HepG2 (cell line): ENCODE measurements at regions not wholly inside any gene's neighbourhood (a gene's known extent, or its start where the extent isn't known, plus 50 kb on each side); places are given as distances from the start of the nearest gene placed in this dataset.

Experiments used
- ATAC-seq: fragments of 200-7000 bp; cut with Tn5 transposase; 3 replicates; pipeline ENCODE4 v1.9.1; 2020; ENCODE audit warnings: mild to moderate bottlenecking, moderate library complexity
- BruUV-seq: library from RNA; stranded (reverse); fragments of 400-500 nt; replicated peaks from 2 replicates; lab custom pipeline; 2021; lab: Mats Ljungman, UMichigan
- CTCF ChIA-PET: fragments of 300-600 bp; formaldehyde crosslinking; extraction: SDS; loops from one replicate; lab custom pipeline; 2021; ENCODE audit warnings: low total read pairs, inconsistent platforms, low intra/inter-chr PET ratio; lab: Yijun Ruan, JAX
- POLR2A ChIA-PET: fragments of 350-600 bp; sonication (Branson Sonifier 250); formaldehyde crosslinking; loops from one replicate; lab custom pipeline; 2020; ENCODE audit warnings: antibody characterized with exemption, inconsistent platforms; lab: Yijun Ruan, JAX
- DNase-seq: peaks from one replicate; pipeline ENCODE4 v3.0.0-alpha.2; 2015; ENCODE audit warnings: low spot score
- FAIRE-seq: peaks from 3 replicates; lab custom pipeline; 2011; peaks lifted over from hg19 to GRCh38; lab: Jason Lieb, UNC
- H2AFZ ChIP-seq: one replicate; pipeline ENCODE4 v1.6.1; 2011; ENCODE audit warnings: low read length, inconsistent platforms
- H3K27ac ChIP-seq: fragments of 300-600 bp; 3 replicates; pipeline ENCODE4 v1.8.0; 2011; ENCODE audit warnings: mixed run types, mild to moderate bottlenecking, mixed read lengths, low read length, inconsistent platforms; ENCODE audit not compliant: insufficient read depth; ENCODE audit errors: extremely low read length
- H3K27me3 ChIP-seq, 2 experiments: fragments of 200-600 bp in 1 of 2; 2 replicates in 1 of 2; 3 replicates in 1 of 2; pipeline versions ENCODE4 v1.6.0 to v1.8.0; 2011; ENCODE audit warnings: low read length in 2 of 2, mild to moderate bottlenecking in 2 of 2, moderate library complexity in 2 of 2, inconsistent platforms in 1 of 2; ENCODE audit not compliant: insufficient read depth in 2 of 2, control insufficient read depth in 1 of 2
- H3K36me3 ChIP-seq, 2 experiments: fragments of 200-600 bp in 1 of 2; replicated peaks in 1 of 2; 2 replicates in 1 of 2; 3 replicates in 1 of 2; pipeline versions ENCODE4 v1.5.1 to v1.8.0; 2011; ENCODE audit warnings: low read length in 2 of 2, inconsistent platforms in 1 of 2; ENCODE audit not compliant: insufficient read depth in 2 of 2, control insufficient read depth in 1 of 2
- H3K4me1 ChIP-seq: 2 replicates; pipeline ENCODE4 v1.5.1; 2012; ENCODE audit warnings: low read length, inconsistent platforms; ENCODE audit not compliant: insufficient read depth
- H3K4me2 ChIP-seq: 2 replicates; pipeline ENCODE4 v1.6.0; 2011; ENCODE audit warnings: low read depth, low read length, inconsistent platforms
- H3K4me3 ChIP-seq, 3 experiments: fragments of 200-600 bp in 1 of 3; sonication (generic), shearing (Covaris generic) in 1 of 3; replicated peaks in 1 of 3; 2 replicates each; pipeline ENCODE4 v1.5.1; 2011 to 2016; ENCODE audit warnings: low read length in 3 of 3, inconsistent platforms in 2 of 3, low read depth in 2 of 3, mild to moderate bottlenecking in 2 of 3, control low read depth in 1 of 3, mixed read lengths in 1 of 3; ENCODE audit not compliant: insufficient read depth in 1 of 3
- H3K79me2 ChIP-seq: one replicate; pipeline ENCODE4 v1.6.1; 2011; ENCODE audit warnings: low read length, inconsistent platforms; ENCODE audit not compliant: insufficient read depth
- H3K9ac ChIP-seq: 2 replicates; pipeline ENCODE4 v1.6.0; 2011; ENCODE audit warnings: mild to moderate bottlenecking, low read depth, low read length, inconsistent platforms; ENCODE audit not compliant: insufficient read depth
- H3K9me3 ChIP-seq: 2 replicates; pipeline ENCODE4 v1.5.1; 2012; ENCODE audit warnings: mild to moderate bottlenecking, low read length
- H4K20me1 ChIP-seq: 2 replicates; pipeline ENCODE4 v1.6.0; 2011; ENCODE audit warnings: inconsistent platforms, mild to moderate bottlenecking, low read length, moderate library complexity; ENCODE audit not compliant: insufficient read depth
- ATRX ChIP-seq: sonication (generic); formaldehyde crosslinking; IDR thresholded peaks from 2 replicates; pipeline ENCODE4 v1.4.0; 2020; ENCODE audit warnings: missing genetic modification reagents, borderline replicate concordance
- CENPX ChIP-seq: sonication (generic); formaldehyde crosslinking; IDR thresholded peaks from 2 replicates; pipeline ENCODE4 v1.9.0; 2021; ENCODE audit warnings: mild to moderate bottlenecking, missing genetic modification reagents, moderate library complexity
- FOXM1 ChIP-seq: sonication (generic); formaldehyde crosslinking; IDR thresholded peaks from 2 replicates; pipeline ENCODE4 v1.5.0; 2020; ENCODE audit warnings: missing genetic modification reagents
- IRX3 ChIP-seq: sonication (generic); formaldehyde crosslinking; IDR thresholded peaks from 2 replicates; pipeline ENCODE4 v1.8.1; 2023; ENCODE audit warnings: mild to moderate bottlenecking, low read depth, missing genetic modification reagents, borderline replicate concordance
- MAX ChIP-seq: IDR thresholded peaks from 2 replicates; pipeline ENCODE4 v1.6.1; 2012; ENCODE audit warnings: inconsistent platforms
- PCBP2 ChIP-seq: fragments of 200-400 bp; formaldehyde crosslinking; optimal IDR thresholded peaks from 2 replicates; pipeline ENCODE3; 2018; ENCODE audit warnings: low read length, low read depth; ENCODE audit not compliant: poor library complexity, severe bottlenecking
- REST ChIP-seq, 2 experiments: IDR thresholded peaks; 2 replicates each; pipeline ENCODE4 v1.6.1; 2011 to 2012; ENCODE audit warnings: low read length in 2 of 2, borderline replicate concordance in 1 of 2, low read depth in 1 of 2, mild to moderate bottlenecking in 1 of 2, moderate library complexity in 1 of 2
- RFXAP ChIP-seq: sonication (generic); formaldehyde crosslinking; IDR thresholded peaks from 2 replicates; pipeline ENCODE4 v1.4.0; 2020; ENCODE audit warnings: missing genetic modification reagents, borderline replicate concordance
- SRY ChIP-seq: sonication (generic); formaldehyde crosslinking; IDR thresholded peaks from 2 replicates; pipeline ENCODE4 v1.8.0; 2022; ENCODE audit warnings: mild to moderate bottlenecking, missing genetic modification reagents
- SSRP1 ChIP-seq: IDR thresholded peaks from 2 replicates; pipeline ENCODE4 v1.6.1; 2016; ENCODE audit warnings: control low read depth
- THAP8 ChIP-seq: sonication (generic); formaldehyde crosslinking; IDR thresholded peaks from 2 replicates; pipeline ENCODE4 v1.5.1; 2020; ENCODE audit warnings: missing genetic modification reagents, mild to moderate bottlenecking, borderline replicate concordance
- ZNF280B ChIP-seq: sonication (generic); formaldehyde crosslinking; IDR thresholded peaks from 2 replicates; pipeline ENCODE4 v1.5.0; 2020; ENCODE audit warnings: missing genetic modification reagents, mild to moderate bottlenecking, borderline replicate concordance
- ZNF562 ChIP-seq: sonication (generic); formaldehyde crosslinking; IDR thresholded peaks from 2 replicates; pipeline ENCODE4 v1.8.0; 2022; ENCODE audit warnings: missing genetic modification reagents, borderline replicate concordance
- ZNF713 ChIP-seq: sonication (generic); formaldehyde crosslinking; IDR thresholded peaks from 2 replicates; pipeline ENCODE4 v1.4.0; 2020; ENCODE audit warnings: mild to moderate bottlenecking, missing genetic modification reagents
- WGBS: methylation state at CpG from one replicate; pipeline ENCODE4 v1.1.6; 2017; ENCODE audit warnings: low lambda C conversion rate; 5-methylcytosine and 5-hydroxymethylcytosine counted together
- in situ Hi-C: cut with HindIII; loops from 2 replicates; pipeline ENCODE4 v1.10.0; 2017; ENCODE audit warnings: low pct_unique_long_range_greater_than_20kb; ENCODE audit not compliant: extremely low pct_ligation_motif_present
- intact Hi-C: fragments of 100-400 bp; cut with micrococcal nuclease; formaldehyde crosslinking; loops from one replicate; pipeline ENCODE4 v1.10.0; 2022; ENCODE audit not compliant: unreplicated experiment
- TF ChIP-seq, protein P1 (sequence below): sonication (generic); formaldehyde crosslinking; IDR thresholded peaks from 2 replicates; pipeline ENCODE4 v1.9.0; 2022; ENCODE audit warnings: low read depth, missing genetic modification reagents

DNA sequence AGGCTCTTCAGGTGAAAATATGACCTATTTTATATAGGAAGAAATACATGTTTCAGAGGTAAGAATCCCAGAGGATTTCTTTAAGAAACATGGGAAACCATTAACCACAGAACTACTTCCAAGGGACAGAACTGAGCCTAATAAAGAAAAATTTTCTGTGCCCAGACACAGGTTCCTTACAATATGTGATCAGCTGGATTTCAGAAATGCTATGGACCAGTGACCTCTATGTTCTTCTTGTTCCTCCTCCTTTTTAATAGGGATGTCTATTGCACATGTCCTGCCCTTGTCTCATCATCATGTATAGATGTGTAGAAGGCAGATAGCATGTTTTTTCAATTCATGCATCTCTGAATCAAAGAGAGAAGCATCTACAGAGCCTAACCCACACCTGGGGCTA lies 836.6 kb downstream of the RNF144A start (continued):
- TF ChIP-seq RFXAP (CRISPR knock-in tag) = no peak
- no peak for TF ChIP-seq FOXM1
- TF ChIP-seq THAP8 = no peak
- TF ChIP-seq CENPX (CRISPR knock-in tag) = no peak
- no peak for TF ChIP-seq SSRP1 (CRISPR knock-in tag)
- no peak for TF ChIP-seq ZNF562 (CRISPR knock-in tag)
- TF ChIP-seq IRX3 (CRISPR knock-in tag) = no peak

GRCh38 chr2:7755879-7756278 lies 838.7 kb downstream of the RNF144A start:
- Histone ChIP-seq H3K4me3 (no peak overlapping the region), H3K27me3 (no peaks in the 10 kb centered on the region), H2AFZ (no peak overlapping the region), H3K79me2 (no peaks in the 10 kb centered on the region), H3K27ac (no peak overlapping the region), H3K36me3 (no peaks in the 10 kb centered on the region), H3K4me1 (no peaks in the 10 kb centered on the region), H3K4me2 (no peak overlapping the region), H3K9me3 (no peaks in the 10 kb centered on the region; the same call in 1 of the 2 replicates), H4K20me1 (no peaks in the 10 kb centered on the region), H3K9ac (no peak overlapping the region)
- ATAC-seq (no peak), DNase-seq (no peak), FAIRE-seq (no peak)
- ChIA-PET CTCF (no interaction called here), POLR2A (no interaction called here)
- 21% methylated on average over 5 of the region's 5 CpGs for WGBS
- intact Hi-C loops = no loop called here
- no TSS peak for BruUV-seq
- in situ Hi-C loops = no loop called here
- no peak for TF ChIP-seq PCBP2
- TF ChIP-seq, protein P1, sequence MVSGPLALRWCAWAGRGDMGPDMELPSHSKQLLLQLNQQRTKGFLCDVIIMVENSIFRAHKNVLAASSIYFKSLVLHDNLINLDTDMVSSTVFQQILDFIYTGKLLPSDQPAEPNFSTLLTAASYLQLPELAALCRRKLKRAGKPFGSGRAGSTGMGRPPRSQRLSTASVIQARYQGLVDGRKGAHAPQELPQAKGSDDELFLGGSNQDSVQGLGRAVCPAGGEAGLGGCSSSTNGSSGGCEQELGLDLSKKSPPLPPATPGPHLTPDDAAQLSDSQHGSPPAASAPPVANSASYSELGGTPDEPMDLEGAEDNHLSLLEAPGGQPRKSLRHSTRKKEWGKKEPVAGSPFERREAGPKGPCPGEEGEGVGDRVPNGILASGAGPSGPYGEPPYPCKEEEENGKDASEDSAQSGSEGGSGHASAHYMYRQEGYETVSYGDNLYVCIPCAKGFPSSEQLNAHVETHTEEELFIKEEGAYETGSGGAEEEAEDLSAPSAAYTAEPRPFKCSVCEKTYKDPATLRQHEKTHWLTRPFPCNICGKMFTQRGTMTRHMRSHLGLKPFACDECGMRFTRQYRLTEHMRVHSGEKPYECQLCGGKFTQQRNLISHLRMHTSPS (CRISPR knock-in tag) = no peak
- no peak for TF ChIP-seq THAP8
- TF ChIP-seq MAX = no peak
- no peak for TF ChIP-seq ZNF713
- TF ChIP-seq ATRX (CRISPR knock-in tag) = no peak
- no peak for TF ChIP-seq SRY (CRISPR knock-in tag)
- no peak for TF ChIP-seq REST (IDR thresholded peaks at IDR 0.05; ENCODE audit: borderline replicate concordance in 1 of 2, low read depth in 1 of 2, low read length in 2 of 2)
- TF ChIP-seq ZNF280B (CRISPR knock-in tag) = no peak
